Dedifferentiated amniotic fluid mesenchymal stem cell (primary cell): ENCODE measurements at regions not wholly inside any gene's neighbourhood (a gene's known extent, or its start where the extent isn't known, plus 50 kb on each side); places are given as distances from the start of the nearest gene placed in this dataset.
"Not testable (repeated sequence)": the region's sequence is repeated elsewhere in the genome, so short reads cannot be mapped to it uniquely, and the experiment has no call there.

ENCODE experiments used
- DNase-seq: peaks from one replicate; pipeline ENCODE4 v3.0.0-alpha.2; 2016; ENCODE audit errors: extremely low spot score

- not testable (repeated sequence) for DNase-seq
These were observed 778.1 kb downstream of the DIPK2A start for GRCh38 chr3:144749536-144750253.

GRCh38 chr3:144754076-144754783, 782.6 kb downstream of the DIPK2A start:
- DNase-seq: no peak

- DNase-seq: no peak
These were observed 785.2 kb downstream of the DIPK2A start for GRCh38 chr3:144756704-144757440.

GRCh38 chr3:144760831-144761230, 789.2 kb downstream of the DIPK2A start:
- DNase-seq: no peak

- no peak for DNase-seq
These were observed 790.5 kb downstream of the DIPK2A start for GRCh38 chr3:144762091-144762490.

- DNase-seq: no peak
These were observed 792.3 kb downstream of the DIPK2A start for GRCh38 chr3:144763878-144764454.

- no peak for DNase-seq
These were observed 798.7 kb downstream of the DIPK2A start for GRCh38 chr3:144770281-144770680.

- DNase-seq: peak; percentile 39
These were observed 799.3 kb downstream of the DIPK2A start for GRCh38 chr3:144770915-144771351.

GRCh38 chr3:144771381-144771870, 799.8 kb downstream of the DIPK2A start:
- DNase-seq: peak; percentile 39

GRCh38 chr3:144772372-144772771, 800.7 kb downstream of the DIPK2A start:
- no peak for DNase-seq

GRCh38 chr3:144773350-144773749, 801.7 kb downstream of the DIPK2A start:
- no peak for DNase-seq

- DNase-seq: no peak
These were observed 803.3 kb downstream of the DIPK2A start for GRCh38 chr3:144774897-144775296.

- DNase-seq: no peak
These were observed 803.9 kb downstream of the DIPK2A start for GRCh38 chr3:144775551-144775950.

GRCh38 chr3:144777906-144778305, 806.3 kb downstream of the DIPK2A start:
- DNase-seq: no peak

- DNase-seq: no peak
These were observed 819.4 kb downstream of the DIPK2A start for GRCh38 chr3:144791034-144791433.

GRCh38 chr3:144801890-144802289, 830.3 kb downstream of the DIPK2A start:
- DNase-seq: no peak

- no peak for DNase-seq
These were observed 837.8 kb downstream of the DIPK2A start for GRCh38 chr3:144809380-144809779.

GRCh38 chr3:144810160-144810559, 838.5 kb downstream of the DIPK2A start:
- DNase-seq: no peak

GRCh38 chr3:144815655-144816054, 844.0 kb downstream of the DIPK2A start:
- no peak for DNase-seq

- DNase-seq: no peak
These were observed 844.7 kb downstream of the DIPK2A start for GRCh38 chr3:144816323-144816722.

- DNase-seq: no peak
These were observed 847.4 kb downstream of the DIPK2A start for GRCh38 chr3:144818973-144819372.

GRCh38 chr3:144820232-144820631, 848.6 kb downstream of the DIPK2A start:
- not testable (repeated sequence) for DNase-seq
